ENCODE measurements at regions not wholly inside any gene's neighbourhood (a gene's known extent, or its start where the extent isn't known, plus 50 kb on each side); places are given as distances from the start of the nearest gene placed in this dataset.
"Not testable (repeated sequence)": the region's sequence is repeated elsewhere in the genome, so short reads cannot be mapped to it uniquely, and the experiment has no call there.

DNA sequence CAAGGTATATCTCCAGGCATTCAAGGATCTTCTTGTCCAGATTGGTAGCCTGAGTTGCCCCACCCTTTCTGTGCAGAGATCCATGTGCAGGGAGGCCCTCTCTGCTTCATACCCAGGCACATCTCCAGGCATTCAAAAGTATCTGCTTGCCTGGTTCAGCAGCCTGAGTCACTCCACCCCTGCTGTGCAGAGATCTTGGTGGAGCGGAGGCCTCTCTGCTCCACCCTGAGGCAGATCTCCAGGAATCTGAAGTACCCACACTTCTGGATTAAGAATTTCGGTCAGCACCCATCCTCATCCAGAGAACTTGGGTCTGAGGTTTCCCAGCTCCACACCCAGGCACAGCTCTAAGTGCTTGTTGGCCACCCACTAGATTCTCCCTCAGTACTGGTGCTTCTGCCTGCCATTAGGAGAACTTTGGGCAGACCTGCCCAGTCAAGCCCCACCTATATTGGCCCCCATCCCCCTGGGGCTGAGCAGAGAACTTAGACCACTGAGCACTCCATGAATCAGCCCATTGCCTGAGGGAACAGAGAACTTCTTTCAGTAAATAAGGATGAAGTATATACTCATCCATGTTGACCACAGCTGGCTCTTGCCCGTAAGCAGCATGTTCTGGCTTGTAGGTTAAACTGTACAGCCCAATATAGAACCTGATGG lies 199.5 kb upstream of the ZCCHC13 start:
- WGBS, 2 donors, result 83 to 93% methylated on average over 2 to 3 of the region's 3 CpGs
- Histone ChIP-seq H3K36me3 (ENCODE audit: low read depth, missing control alignments) (no peaks in the 10 kb centered on the region), H3K27me3 (no peaks in the 10 kb centered on the region), H3K4me3 (no peak overlapping the region), H3K27ac (no peak overlapping the region), H3K9me3 (no peaks in the 10 kb centered on the region), H3K4me1 (no peaks in the 10 kb centered on the region)
- no peak for DNase-seq
- no peak for TF ChIP-seq POLR2A (IDR thresholded peaks at IDR 0.05)
- TF ChIP-seq, protein P1, sequence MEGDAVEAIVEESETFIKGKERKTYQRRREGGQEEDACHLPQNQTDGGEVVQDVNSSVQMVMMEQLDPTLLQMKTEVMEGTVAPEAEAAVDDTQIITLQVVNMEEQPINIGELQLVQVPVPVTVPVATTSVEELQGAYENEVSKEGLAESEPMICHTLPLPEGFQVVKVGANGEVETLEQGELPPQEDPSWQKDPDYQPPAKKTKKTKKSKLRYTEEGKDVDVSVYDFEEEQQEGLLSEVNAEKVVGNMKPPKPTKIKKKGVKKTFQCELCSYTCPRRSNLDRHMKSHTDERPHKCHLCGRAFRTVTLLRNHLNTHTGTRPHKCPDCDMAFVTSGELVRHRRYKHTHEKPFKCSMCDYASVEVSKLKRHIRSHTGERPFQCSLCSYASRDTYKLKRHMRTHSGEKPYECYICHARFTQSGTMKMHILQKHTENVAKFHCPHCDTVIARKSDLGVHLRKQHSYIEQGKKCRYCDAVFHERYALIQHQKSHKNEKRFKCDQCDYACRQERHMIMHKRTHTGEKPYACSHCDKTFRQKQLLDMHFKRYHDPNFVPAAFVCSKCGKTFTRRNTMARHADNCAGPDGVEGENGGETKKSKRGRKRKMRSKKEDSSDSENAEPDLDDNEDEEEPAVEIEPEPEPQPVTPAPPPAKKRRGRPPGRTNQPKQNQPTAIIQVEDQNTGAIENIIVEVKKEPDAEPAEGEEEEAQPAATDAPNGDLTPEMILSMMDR (IDR thresholded peaks at IDR 0.05), result no peak
- intact Hi-C loops (cut with DNase I; ENCODE audit: low total_unique reads), result no loop called here

DNA sequence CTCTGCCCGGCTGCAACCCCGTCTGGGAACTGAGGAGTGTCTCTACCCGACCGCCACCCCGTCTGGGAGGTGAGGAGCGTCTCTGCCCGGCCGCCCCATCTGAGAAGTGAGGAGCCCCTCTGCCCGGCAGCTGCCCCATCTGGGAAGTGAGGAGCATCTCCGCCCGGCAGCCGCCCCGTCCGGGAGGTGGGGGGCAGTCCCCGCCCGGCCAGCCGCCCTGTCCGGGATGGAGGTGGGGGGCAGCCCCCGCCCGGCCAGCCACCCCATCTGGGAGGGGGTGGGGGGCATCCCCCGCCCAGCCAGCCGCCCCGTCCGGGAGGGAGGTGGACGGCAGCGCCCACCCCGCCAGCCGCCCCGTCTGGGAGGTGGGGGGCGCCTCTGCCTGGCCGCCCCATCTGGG lies 205.6 kb upstream of the ZCCHC13 start:
- DNase-seq; H3K9me3 ChIP-seq; H3K27ac ChIP-seq; intact Hi-C loops (cut with DNase I; ENCODE audit: low total_unique reads); H3K4me3 ChIP-seq; H3K36me3 ChIP-seq (ENCODE audit: low read depth, missing control alignments); H3K4me1 ChIP-seq; H3K27me3 ChIP-seq: not testable (repeated sequence)
- WGBS, 2 donors, result 93% methylated on average over 3 of the region's 31 CpGs; no CpG with 5 or more reads in 1 of the 2 donors

DNA sequence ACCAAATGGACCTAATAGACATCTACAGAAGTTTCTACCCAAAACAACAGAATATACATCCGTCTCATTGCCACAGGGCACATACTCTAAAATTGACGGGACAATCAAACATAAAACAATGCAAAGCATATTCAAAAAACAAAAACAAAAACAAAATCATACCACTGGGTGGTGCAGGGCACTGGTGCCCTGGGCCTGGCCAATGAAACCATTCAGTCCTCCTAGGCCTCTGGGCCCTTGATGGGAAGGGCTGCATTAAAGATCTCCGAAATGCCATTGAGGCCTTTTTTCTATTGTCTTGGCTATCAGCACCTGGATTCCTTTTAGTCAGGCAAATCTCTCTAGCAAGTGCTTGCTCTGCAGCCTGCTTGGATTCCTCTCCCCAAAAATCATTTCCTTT lies 213.9 kb upstream of the ZCCHC13 start:
- 29 to 33% methylated on average over 3 of the region's 3 CpGs for WGBS, 2 donors

DNA sequence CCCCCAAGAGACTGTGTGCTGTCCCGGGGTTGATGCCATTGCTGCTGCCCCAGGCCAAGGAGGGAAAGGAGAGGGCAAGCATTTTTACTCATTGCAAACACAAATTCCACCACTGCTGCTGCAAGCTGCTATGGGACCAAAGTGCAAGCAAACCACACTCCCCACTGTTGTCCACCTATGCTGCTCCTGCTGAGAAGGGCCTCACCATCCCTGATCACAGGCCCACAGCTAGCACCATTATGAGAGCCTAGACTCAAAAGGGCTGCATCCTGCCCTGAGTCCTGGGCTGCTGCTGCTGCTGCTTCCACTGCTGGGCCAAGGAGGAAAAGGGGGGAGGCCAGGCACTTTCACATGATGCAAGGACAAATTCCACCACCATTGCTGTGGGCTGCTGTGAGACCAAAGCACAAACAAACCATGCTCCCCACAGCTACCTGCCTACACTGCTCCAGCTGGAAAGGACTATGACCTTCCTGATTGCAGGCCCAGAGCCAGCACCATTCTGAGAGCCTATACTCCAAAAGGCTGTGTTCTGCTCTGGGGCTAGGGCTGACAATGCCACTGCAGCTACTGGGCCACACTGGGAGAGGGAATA lies 218.2 kb upstream of the ZCCHC13 start:
- Histone ChIP-seq H3K4me3 (no peak overlapping the region), H3K4me1 (no peaks in the 10 kb centered on the region), H3K27ac (no peak overlapping the region), H3K9me3 (no peaks in the 10 kb centered on the region), H3K27me3 (no peaks in the 10 kb centered on the region), H3K36me3 (ENCODE audit: low read depth, missing control alignments) (no peaks in the 10 kb centered on the region)
- DNase-seq, result no peak
- intact Hi-C loops (cut with DNase I; ENCODE audit: low total_unique reads), result no loop called here
- 60% methylated on average over 1 of the region's 1 CpG; no CpG with 5 or more reads in 1 of the 2 donors for WGBS, 2 donors
- TF ChIP-seq POLR2A (IDR thresholded peaks at IDR 0.05), result no peak
- TF ChIP-seq, protein P1 (IDR thresholded peaks at IDR 0.05), result no peak

More for the DNA sequence above, 213.9 kb upstream of the ZCCHC13 start:
- Histone ChIP-seq H3K4me1 (no peaks in the 10 kb centered on the region), H3K27me3 (no peaks in the 10 kb centered on the region), H3K27ac (no peak overlapping the region), H3K4me3 (no peak overlapping the region), H3K9me3 (no peaks in the 10 kb centered on the region), H3K36me3 (ENCODE audit: low read depth, missing control alignments) (no peaks in the 10 kb centered on the region)
- TF ChIP-seq POLR2A (IDR thresholded peaks at IDR 0.05), result no peak
- TF ChIP-seq, protein P1 (IDR thresholded peaks at IDR 0.05), result no peak
- no peak for DNase-seq
- intact Hi-C loops (cut with DNase I; ENCODE audit: low total_unique reads), result no loop called here

DNA sequence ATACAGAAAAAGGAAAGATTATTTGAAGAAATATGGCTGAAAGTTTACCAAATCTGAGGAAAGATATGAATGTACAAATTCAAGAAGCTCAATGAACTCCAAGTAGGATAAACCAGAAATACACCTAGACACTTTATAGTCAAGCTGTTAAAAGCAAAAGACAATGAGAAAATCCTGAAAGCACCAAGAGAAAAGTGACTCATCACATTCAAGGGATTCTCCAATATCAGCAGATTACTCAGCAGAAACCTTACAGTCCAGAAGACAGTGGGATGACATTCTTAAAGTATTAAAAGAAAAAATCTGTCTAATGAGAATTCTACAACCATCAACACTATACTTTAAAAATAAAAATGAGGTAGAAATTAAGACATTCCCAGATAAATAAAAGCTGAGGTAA lies 223.8 kb upstream of the ZCCHC13 start:
- H3K27me3 ChIP-seq, result no peaks in the 10 kb centered on the region
- intact Hi-C loops (cut with DNase I; ENCODE audit: low total_unique reads), result no loop called here
- TF ChIP-seq POLR2A (IDR thresholded peaks at IDR 0.05), result no peak
- TF ChIP-seq, protein P1 (IDR thresholded peaks at IDR 0.05), result no peak
- no peaks in the 10 kb centered on the region for H3K9me3 ChIP-seq
- DNase-seq, result no peak
- no peaks in the 10 kb centered on the region for H3K4me1 ChIP-seq
- H3K36me3 ChIP-seq (ENCODE audit: low read depth, missing control alignments), result no peaks in the 10 kb centered on the region
- no peak overlapping the region for H3K4me3 ChIP-seq
- no peak overlapping the region for H3K27ac ChIP-seq

All from testis (tissue), 2 donors.